ENCODE measurements at regions not wholly inside any gene's neighbourhood (a gene's known extent, or its start where the extent isn't known, plus 50 kb on each side); places are given as distances from the start of the nearest gene placed in this dataset.

DNA sequence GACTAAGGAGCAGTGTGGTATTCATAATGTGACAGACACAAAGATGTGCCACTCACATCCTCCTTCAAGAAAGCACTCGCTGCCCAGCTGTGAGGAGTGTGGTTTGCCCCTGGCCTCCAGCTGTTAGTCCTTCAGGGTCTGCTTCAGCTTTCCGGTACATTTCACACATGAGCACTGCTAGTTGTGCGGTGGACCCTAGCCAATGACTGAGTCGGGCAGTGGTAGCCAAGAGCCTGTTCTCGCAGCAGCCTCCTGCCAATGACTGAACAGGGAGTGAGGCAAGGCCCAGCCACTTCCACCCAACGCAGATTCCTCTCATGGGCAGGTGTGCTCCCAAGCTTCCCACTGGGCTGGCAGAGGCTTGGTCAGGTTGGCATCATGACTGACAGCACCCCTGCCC is 254.3 kb downstream of the RBM43 start:
- no peak for TF ChIP-seq EZH2 (optimal IDR thresholded peaks at IDR 0.05; ENCODE audit: low read depth, low read length)
- TF ChIP-seq EZH2phosphoT487 (IDR thresholded peaks at IDR 0.05; ENCODE audit: low read length) = no peak
- Histone ChIP-seq H3K27ac (ENCODE audit: low read length) (no peak overlapping the region), H3K79me2 (ENCODE audit: low read length) (no peaks in the 10 kb centered on the region), H3K9me2 (replicated peaks; ENCODE audit: insufficient read depth, low read length) (no peaks in the 10 kb centered on the region), H4K20me1 (ENCODE audit: insufficient read depth, low read length) (no peaks in the 10 kb centered on the region), H3F3A (ENCODE audit: insufficient read depth, low read length) (no peaks in the 10 kb centered on the region), H3K4me1 (ENCODE audit: low read length) (no peaks in the 10 kb centered on the region), H3K4me2 (ENCODE audit: low read depth, low read length) (no peak overlapping the region), H3K9me3 (replicated peaks; ENCODE audit: insufficient read depth, low read length) (no peaks in the 10 kb centered on the region), H3K36me3 (replicated peaks; ENCODE audit: insufficient read depth, low read length) (no peaks in the 10 kb centered on the region), H3K4me3 (ENCODE audit: low read length) (no peak overlapping the region), H2AFZ (ENCODE audit: low read length) (no peak overlapping the region), H3K9ac (ENCODE audit: low read length) (no peak overlapping the region), H3K27me3 (replicated peaks; ENCODE audit: insufficient read depth, low read length) (no peaks in the 10 kb centered on the region)
- DNase-seq = no peak

DNA sequence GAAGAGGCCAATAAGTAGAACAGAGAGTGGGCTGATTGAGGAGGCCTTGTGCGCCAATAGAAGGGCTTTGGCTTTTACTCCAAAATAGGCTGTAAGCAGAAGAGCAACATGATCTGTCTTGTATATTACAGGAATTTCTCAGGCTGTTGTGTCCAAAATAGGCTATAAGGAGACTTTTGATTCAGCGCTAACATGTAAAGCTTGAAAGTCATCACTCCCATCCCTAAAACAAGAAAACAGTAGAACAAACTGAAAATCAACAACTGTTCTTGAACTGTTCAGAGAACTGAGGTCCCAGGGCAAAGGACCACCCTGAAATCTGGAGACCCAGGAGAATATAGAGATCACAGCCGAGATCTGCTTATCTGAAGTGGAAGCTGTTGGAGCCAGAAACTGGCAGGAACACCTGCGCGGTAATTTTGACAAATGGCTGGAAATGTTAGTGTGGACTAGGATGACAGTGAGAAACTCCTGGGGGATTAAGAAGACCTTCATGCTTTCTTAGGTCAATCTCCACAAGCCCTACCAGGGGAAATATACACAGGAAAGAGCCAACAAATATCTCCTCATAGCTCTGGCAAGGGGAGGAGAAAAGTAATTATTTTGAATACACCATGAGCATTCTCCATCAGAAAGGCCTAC is 258.6 kb downstream of the RBM43 start:
- Histone ChIP-seq H2AFZ (ENCODE audit: low read length) (no peak overlapping the region), H3K36me3 (replicated peaks; ENCODE audit: insufficient read depth, low read length) (no peaks in the 10 kb centered on the region), H3K9ac (ENCODE audit: low read length) (no peak overlapping the region), H3K4me3 (ENCODE audit: low read length) (no peak overlapping the region), H4K20me1 (ENCODE audit: insufficient read depth, low read length) (no peaks in the 10 kb centered on the region), H3K4me1 (ENCODE audit: low read length) (no peaks in the 10 kb centered on the region), H3K79me2 (ENCODE audit: low read length) (no peaks in the 10 kb centered on the region), H3K9me2 (replicated peaks; ENCODE audit: insufficient read depth, low read length) (no peaks in the 10 kb centered on the region), H3F3A (ENCODE audit: insufficient read depth, low read length) (no peaks in the 10 kb centered on the region), H3K9me3 (replicated peaks; ENCODE audit: insufficient read depth, low read length) (no peaks in the 10 kb centered on the region), H3K27me3 (replicated peaks; ENCODE audit: insufficient read depth, low read length) (no peaks in the 10 kb centered on the region), H3K4me2 (ENCODE audit: low read depth, low read length) (no peak overlapping the region), H3K27ac (ENCODE audit: low read length) (no peak overlapping the region)
- no peak for TF ChIP-seq EZH2 (optimal IDR thresholded peaks at IDR 0.05; ENCODE audit: low read depth, low read length)
- TF ChIP-seq, protein P1, sequence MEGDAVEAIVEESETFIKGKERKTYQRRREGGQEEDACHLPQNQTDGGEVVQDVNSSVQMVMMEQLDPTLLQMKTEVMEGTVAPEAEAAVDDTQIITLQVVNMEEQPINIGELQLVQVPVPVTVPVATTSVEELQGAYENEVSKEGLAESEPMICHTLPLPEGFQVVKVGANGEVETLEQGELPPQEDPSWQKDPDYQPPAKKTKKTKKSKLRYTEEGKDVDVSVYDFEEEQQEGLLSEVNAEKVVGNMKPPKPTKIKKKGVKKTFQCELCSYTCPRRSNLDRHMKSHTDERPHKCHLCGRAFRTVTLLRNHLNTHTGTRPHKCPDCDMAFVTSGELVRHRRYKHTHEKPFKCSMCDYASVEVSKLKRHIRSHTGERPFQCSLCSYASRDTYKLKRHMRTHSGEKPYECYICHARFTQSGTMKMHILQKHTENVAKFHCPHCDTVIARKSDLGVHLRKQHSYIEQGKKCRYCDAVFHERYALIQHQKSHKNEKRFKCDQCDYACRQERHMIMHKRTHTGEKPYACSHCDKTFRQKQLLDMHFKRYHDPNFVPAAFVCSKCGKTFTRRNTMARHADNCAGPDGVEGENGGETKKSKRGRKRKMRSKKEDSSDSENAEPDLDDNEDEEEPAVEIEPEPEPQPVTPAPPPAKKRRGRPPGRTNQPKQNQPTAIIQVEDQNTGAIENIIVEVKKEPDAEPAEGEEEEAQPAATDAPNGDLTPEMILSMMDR (IDR thresholded peaks at IDR 0.05; ENCODE audit: low read length) = no peak
- TF ChIP-seq EZH2phosphoT487 (IDR thresholded peaks at IDR 0.05; ENCODE audit: low read length) = no peak
- no peak for DNase-seq

DNA sequence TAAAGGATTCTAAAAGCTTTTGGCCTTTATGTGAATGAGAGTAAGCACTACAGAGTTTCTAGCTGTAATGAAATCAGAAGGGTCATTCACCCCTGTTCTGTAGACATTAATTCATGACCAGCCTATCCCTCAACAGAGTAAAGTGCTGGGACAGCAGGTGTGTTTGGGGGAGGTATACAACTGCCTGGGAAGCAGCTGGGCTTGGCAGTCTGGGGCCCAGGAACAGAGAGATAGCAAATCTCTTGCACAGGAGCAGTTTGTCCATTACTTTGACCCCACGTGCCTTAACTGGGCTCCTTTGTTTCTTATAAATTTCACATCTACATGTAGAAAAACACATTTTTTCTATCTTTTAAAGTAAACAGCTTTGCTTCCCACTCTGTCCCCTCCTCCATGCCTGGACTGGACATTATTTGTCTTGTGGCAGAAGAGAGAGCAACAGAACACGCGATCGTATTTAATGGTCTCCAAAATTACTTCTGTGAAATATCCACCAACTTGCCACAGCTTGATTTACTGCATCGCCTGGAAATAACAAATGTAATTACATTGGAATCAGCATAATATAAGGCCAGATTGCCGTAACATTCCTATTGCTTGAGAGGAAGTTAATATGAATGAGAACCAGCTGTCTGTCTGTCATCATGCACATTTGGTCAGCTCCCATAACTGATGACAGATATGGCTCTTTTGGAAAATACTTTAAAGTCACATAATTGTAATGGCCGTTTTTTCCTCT is 263.8 kb downstream of the RBM43 start:
- TF ChIP-seq EZH2phosphoT487 (IDR thresholded peaks at IDR 0.05; ENCODE audit: low read length) = no peak
- TF ChIP-seq, protein P1 (IDR thresholded peaks at IDR 0.05; ENCODE audit: low read length) = no peak
- no peak for TF ChIP-seq EZH2 (optimal IDR thresholded peaks at IDR 0.05; ENCODE audit: low read depth, low read length)
- Histone ChIP-seq H2AFZ (ENCODE audit: low read length) (no peak overlapping the region), H3K4me3 (ENCODE audit: low read length) (no peak overlapping the region), H4K20me1 (ENCODE audit: insufficient read depth, low read length) (no peaks in the 10 kb centered on the region), H3K9me3 (replicated peaks; ENCODE audit: insufficient read depth, low read length) (no peaks in the 10 kb centered on the region), H3K9ac (ENCODE audit: low read length) (no peak overlapping the region), H3K27me3 (replicated peaks; ENCODE audit: insufficient read depth, low read length) (no peaks in the 10 kb centered on the region), H3K4me1 (ENCODE audit: low read length) (no peaks in the 10 kb centered on the region), H3K27ac (ENCODE audit: low read length) (no peak overlapping the region), H3F3A (ENCODE audit: insufficient read depth, low read length) (no peaks in the 10 kb centered on the region), H3K79me2 (ENCODE audit: low read length) (no peaks in the 10 kb centered on the region), H3K4me2 (ENCODE audit: low read depth, low read length) (no peak overlapping the region), H3K9me2 (replicated peaks; ENCODE audit: insufficient read depth, low read length) (no peaks in the 10 kb centered on the region), H3K36me3 (replicated peaks; ENCODE audit: insufficient read depth, low read length) (no peaks in the 10 kb centered on the region)
- DNase-seq = no peak

DNA sequence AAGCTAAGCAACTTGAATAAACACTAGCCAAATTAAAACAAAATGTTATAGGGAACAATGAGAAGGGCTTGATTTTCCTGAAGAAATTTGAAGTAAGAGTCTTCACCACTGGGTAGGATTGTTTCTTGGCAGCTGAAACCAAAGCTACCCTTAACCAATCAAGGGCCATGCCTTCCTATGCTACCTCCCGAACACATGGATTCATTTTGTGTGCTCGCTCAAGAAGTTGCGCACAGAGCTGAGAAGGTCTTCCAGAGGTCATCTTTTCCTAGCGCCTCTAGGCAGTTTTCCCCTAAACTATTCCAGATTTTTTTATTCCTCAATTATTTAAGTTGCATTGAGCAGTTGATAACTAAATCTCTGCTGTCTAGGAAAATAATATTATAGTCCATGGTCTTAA is 264.6 kb downstream of the RBM43 start:
- no peaks in the 10 kb centered on the region for H3K4me1 ChIP-seq (ENCODE audit: low read length)
- H3K4me3 ChIP-seq (ENCODE audit: low read length) = no peak overlapping the region
- H3K4me2 ChIP-seq (ENCODE audit: low read depth, low read length) = no peak overlapping the region
- H2AFZ ChIP-seq (ENCODE audit: low read length) = no peak overlapping the region
- H3K79me2 ChIP-seq (ENCODE audit: low read length) = no peaks in the 10 kb centered on the region
- no peaks in the 10 kb centered on the region for H3K27me3 ChIP-seq (replicated peaks; ENCODE audit: insufficient read depth, low read length)
- no peaks in the 10 kb centered on the region for H3K9me2 ChIP-seq (replicated peaks; ENCODE audit: insufficient read depth, low read length)
- H4K20me1 ChIP-seq (ENCODE audit: insufficient read depth, low read length) = no peaks in the 10 kb centered on the region
- no peak for DNase-seq
- no peaks in the 10 kb centered on the region for H3K9me3 ChIP-seq (replicated peaks; ENCODE audit: insufficient read depth, low read length)
- no peaks in the 10 kb centered on the region for H3K36me3 ChIP-seq (replicated peaks; ENCODE audit: insufficient read depth, low read length)
- no peak overlapping the region for H3K27ac ChIP-seq (ENCODE audit: low read length)
- no peak overlapping the region for H3K9ac ChIP-seq (ENCODE audit: low read length)
- TF ChIP-seq EZH2phosphoT487 (IDR thresholded peaks at IDR 0.05; ENCODE audit: low read length) (no peak), EZH2 (optimal IDR thresholded peaks at IDR 0.05; ENCODE audit: low read depth, low read length) (no peak)
- TF ChIP-seq, protein P1 (IDR thresholded peaks at IDR 0.05; ENCODE audit: low read length) = no peak
- no peaks in the 10 kb centered on the region for H3F3A ChIP-seq (ENCODE audit: insufficient read depth, low read length)
